ENCODE measurements at regions not wholly inside any gene's neighbourhood (a gene's known extent, or its start where the extent isn't known, plus 50 kb on each side); places are given as distances from the start of the nearest gene placed in this dataset.
A peak's percentile ranks its signal among the peaks of the same experiment; 100 is the strongest.
"Not testable (repeated sequence)": the region's sequence is repeated elsewhere in the genome, so short reads cannot be mapped to it uniquely, and the experiment has no call there.

- DNase-seq (ENCODE audit: insufficient read length) (no peak), FAIRE-seq (no peak)
- TF ChIP-seq TAF1 (IDR thresholded peaks at IDR 0.05; ENCODE audit: borderline replicate concordance, low read depth, low read length) (no peak), POLR2A (IDR thresholded peaks at IDR 0.05; ENCODE audit: low read depth, low read length) (no peak), POLR2AphosphoS5 (IDR thresholded peaks at IDR 0.05; ENCODE audit: low read depth, low read length) (no peak)
Observed at GRCh38 chr4:33772582-33772981, 2471.7 kb downstream of the ARAP2 start.

GRCh38 chr4:33780952-33781791, 2463.1 kb downstream of the ARAP2 start:
- TF ChIP-seq TAF1 (IDR thresholded peaks at IDR 0.05; ENCODE audit: borderline replicate concordance, low read depth, low read length): no peak
- TF ChIP-seq POLR2A (IDR thresholded peaks at IDR 0.05; ENCODE audit: low read depth, low read length): no peak
- no peak for TF ChIP-seq POLR2AphosphoS5 (IDR thresholded peaks at IDR 0.05; ENCODE audit: low read depth, low read length)
- DNase-seq (ENCODE audit: insufficient read length) (no peak), FAIRE-seq (no peak)

GRCh38 chr4:33785843-33786242, 2458.5 kb downstream of the ARAP2 start:
- DNase-seq (ENCODE audit: insufficient read length): no peak
- TF ChIP-seq TAF1 (IDR thresholded peaks at IDR 0.05; ENCODE audit: borderline replicate concordance, low read depth, low read length) (no peak), POLR2AphosphoS5 (IDR thresholded peaks at IDR 0.05; ENCODE audit: low read depth, low read length) (no peak), POLR2A (IDR thresholded peaks at IDR 0.05; ENCODE audit: low read depth, low read length) (no peak)
- FAIRE-seq: no peak

GRCh38 chr4:33802578-33802977, 2441.7 kb downstream of the ARAP2 start:
- FAIRE-seq: no peak
- TF ChIP-seq POLR2A (IDR thresholded peaks at IDR 0.05; ENCODE audit: low read depth, low read length): no peak
- no peak for TF ChIP-seq TAF1 (IDR thresholded peaks at IDR 0.05; ENCODE audit: borderline replicate concordance, low read depth, low read length)
- no peak for TF ChIP-seq POLR2AphosphoS5 (IDR thresholded peaks at IDR 0.05; ENCODE audit: low read depth, low read length)
- DNase-seq (ENCODE audit: insufficient read length): no peak

GRCh38 chr4:33825685-33826084, 2418.6 kb downstream of the ARAP2 start:
- TF ChIP-seq TAF1 (IDR thresholded peaks at IDR 0.05; ENCODE audit: borderline replicate concordance, low read depth, low read length) (no peak), POLR2AphosphoS5 (IDR thresholded peaks at IDR 0.05; ENCODE audit: low read depth, low read length) (no peak), POLR2A (IDR thresholded peaks at IDR 0.05; ENCODE audit: low read depth, low read length) (no peak)
- DNase-seq (ENCODE audit: insufficient read length) (no peak), FAIRE-seq (no peak)

- DNase-seq (ENCODE audit: insufficient read length); FAIRE-seq: not testable (repeated sequence)
Observed at GRCh38 chr4:33829356-33829755, 2415.0 kb downstream of the ARAP2 start.

GRCh38 chr4:33831442-33832066, 2412.8 kb downstream of the ARAP2 start:
- DNase-seq (ENCODE audit: insufficient read length) (no peak), FAIRE-seq (no peak)
- TF ChIP-seq POLR2AphosphoS5 (IDR thresholded peaks at IDR 0.05; ENCODE audit: low read depth, low read length): no peak
- TF ChIP-seq POLR2A (IDR thresholded peaks at IDR 0.05; ENCODE audit: low read depth, low read length): no peak
- no peak for TF ChIP-seq TAF1 (IDR thresholded peaks at IDR 0.05; ENCODE audit: borderline replicate concordance, low read depth, low read length)

GRCh38 chr4:33835764-33836163, 2408.6 kb downstream of the ARAP2 start:
- DNase-seq (ENCODE audit: insufficient read length); FAIRE-seq: not testable (repeated sequence)

GRCh38 chr4:33837043-33837838, 2407.1 kb downstream of the ARAP2 start:
- FAIRE-seq (no peak), DNase-seq (ENCODE audit: insufficient read length) (no peak)
- no peak for TF ChIP-seq TAF1 (IDR thresholded peaks at IDR 0.05; ENCODE audit: borderline replicate concordance, low read depth, low read length)
- TF ChIP-seq POLR2A (IDR thresholded peaks at IDR 0.05; ENCODE audit: low read depth, low read length): no peak
- no peak for TF ChIP-seq POLR2AphosphoS5 (IDR thresholded peaks at IDR 0.05; ENCODE audit: low read depth, low read length)

GRCh38 chr4:33841120-33841519, 2403.2 kb downstream of the ARAP2 start:
- DNase-seq (ENCODE audit: insufficient read length) (no peak), FAIRE-seq (no peak)
- TF ChIP-seq POLR2AphosphoS5 (IDR thresholded peaks at IDR 0.05; ENCODE audit: low read depth, low read length) (no peak), POLR2A (IDR thresholded peaks at IDR 0.05; ENCODE audit: low read depth, low read length) (no peak)

- DNase-seq (ENCODE audit: insufficient read length) (no peak), FAIRE-seq (peak; percentile 40)
- TF ChIP-seq POLR2AphosphoS5 (IDR thresholded peaks at IDR 0.05; ENCODE audit: low read depth, low read length): no peak
- no peak for TF ChIP-seq TAF1 (IDR thresholded peaks at IDR 0.05; ENCODE audit: borderline replicate concordance, low read depth, low read length)
- no peak for TF ChIP-seq POLR2A (IDR thresholded peaks at IDR 0.05; ENCODE audit: low read depth, low read length)
Observed at GRCh38 chr4:33850371-33850902, 2393.9 kb downstream of the ARAP2 start.

GRCh38 chr4:33853670-33854069, 2390.6 kb downstream of the ARAP2 start:
- DNase-seq (ENCODE audit: insufficient read length); FAIRE-seq: not testable (repeated sequence)
